ENCODE measurements at regions not wholly inside any gene's neighbourhood (a gene's known extent, or its start where the extent isn't known, plus 50 kb on each side); places are given as distances from the start of the nearest gene placed in this dataset.
A peak's percentile ranks its signal among the peaks of the same experiment; 100 is the strongest.

DNA sequence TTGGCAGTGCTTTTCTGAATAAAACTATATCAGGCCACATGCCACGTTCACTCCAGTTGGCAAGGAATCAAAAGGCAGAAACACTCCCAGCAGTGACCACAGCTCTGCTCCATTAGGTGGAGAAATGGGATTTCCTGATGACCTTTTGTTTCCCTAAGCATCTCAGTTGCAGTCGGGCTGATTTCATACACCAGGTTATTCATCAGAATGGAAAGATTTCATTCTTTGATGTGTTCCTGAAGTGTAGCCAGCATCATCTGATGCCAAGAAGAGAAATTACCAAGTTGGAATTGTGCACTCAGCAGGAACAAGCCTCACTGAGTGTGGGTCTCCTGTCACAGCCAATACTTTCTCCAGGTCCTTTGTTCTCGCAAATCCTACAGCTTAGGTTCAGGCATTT, 193.7 kb downstream of the SPATA18 start:
- no peak overlapping the region for H3K27ac Mint-ChIP-seq
- H3K4me1 Mint-ChIP-seq, result no peaks in the 10 kb centered on the region
- ATAC-seq (replicated peaks) (no peak), DNase-seq (no peak)
- no peaks in the 10 kb centered on the region for H3K36me3 Mint-ChIP-seq
- no peak overlapping the region for H3K4me3 Mint-ChIP-seq
- H3K27me3 Mint-ChIP-seq, result no peaks in the 10 kb centered on the region
- H3K9me3 Mint-ChIP-seq, result peaks cover 0 to 8% of the 10 kb centered on the region in 2 donors

DNA sequence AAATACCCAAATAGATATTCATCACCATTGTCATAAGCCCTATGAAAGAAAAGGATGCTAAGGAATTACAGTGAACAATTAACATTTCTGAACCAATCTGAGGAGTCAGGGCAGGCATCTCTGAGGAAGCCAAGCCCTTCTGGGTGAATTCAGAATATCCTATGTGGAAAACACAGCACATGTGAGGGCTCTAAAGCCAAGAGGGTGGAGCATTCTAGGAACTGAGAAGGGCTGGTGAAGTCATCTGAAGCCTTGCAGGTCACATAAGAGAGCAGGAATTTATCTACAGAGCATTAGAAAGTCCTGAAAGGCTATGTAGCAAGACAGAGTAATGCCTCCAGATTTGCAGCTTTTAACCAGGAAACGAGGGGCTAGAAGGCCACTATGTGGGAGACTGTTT, 195.7 kb downstream of the SPATA18 start:
- no peaks in the 10 kb centered on the region for H3K36me3 Mint-ChIP-seq
- H3K9me3 Mint-ChIP-seq, result peaks cover 3 to 4% of the 10 kb centered on the region in 2 donors
- DNase-seq (no peak), ATAC-seq (replicated peaks) (no peak)
- no peak overlapping the region for H3K4me3 Mint-ChIP-seq
- H3K27ac Mint-ChIP-seq, result no peak overlapping the region
- H3K27me3 Mint-ChIP-seq, result no peaks in the 10 kb centered on the region
- no peaks in the 10 kb centered on the region for H3K4me1 Mint-ChIP-seq

DNA sequence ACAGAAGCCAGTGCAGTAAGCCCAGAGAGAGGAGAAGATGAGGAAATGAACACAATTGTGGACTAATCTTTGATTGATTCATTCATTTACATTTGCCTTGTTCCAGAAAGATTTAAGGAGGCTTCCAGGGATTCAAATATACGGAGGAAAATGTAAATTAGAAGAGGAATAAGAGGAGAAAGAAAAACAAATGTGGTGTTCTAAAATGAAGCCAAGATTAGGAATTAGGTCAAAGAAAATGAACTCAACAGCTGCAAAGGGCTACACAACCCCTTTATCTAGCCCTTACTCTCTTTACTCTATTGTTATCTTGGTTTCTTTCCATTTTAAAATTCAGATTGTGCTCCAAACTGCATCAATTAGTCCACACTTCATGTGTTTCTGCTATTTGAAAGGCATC, 196.8 kb downstream of the SPATA18 start:
- H3K4me3 Mint-ChIP-seq, result no peak overlapping the region
- ATAC-seq (replicated peaks) (no peak), DNase-seq (no peak)
- no peaks in the 10 kb centered on the region for H3K4me1 Mint-ChIP-seq
- no peaks in the 10 kb centered on the region for H3K36me3 Mint-ChIP-seq
- peaks cover 7 to 10% of the 10 kb centered on the region in 2 donors for H3K9me3 Mint-ChIP-seq
- H3K27me3 Mint-ChIP-seq, result no peaks in the 10 kb centered on the region
- no peak overlapping the region for H3K27ac Mint-ChIP-seq

DNA sequence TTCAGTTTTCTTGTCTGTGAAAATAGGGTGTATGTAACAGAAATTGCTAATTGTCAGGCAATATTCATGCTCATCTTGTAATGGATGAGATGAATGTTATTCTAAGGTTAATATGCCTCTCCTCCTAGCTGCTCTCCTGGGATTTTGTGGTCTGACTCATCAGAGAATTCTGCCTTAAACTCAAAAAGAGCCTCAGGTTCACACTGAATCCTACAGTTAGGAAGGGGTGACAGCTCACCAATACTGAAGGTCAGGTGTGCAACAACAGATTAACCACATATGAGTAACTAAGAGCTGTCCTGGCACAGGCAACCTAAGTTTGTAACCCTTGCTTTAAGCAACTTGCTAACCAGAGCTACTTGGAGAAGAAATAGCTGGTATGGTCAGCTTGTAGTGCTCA, 197.7 kb downstream of the SPATA18 start:
- no peaks in the 10 kb centered on the region for H3K4me1 Mint-ChIP-seq
- peaks cover 7 to 10% of the 10 kb centered on the region in 2 donors for H3K9me3 Mint-ChIP-seq
- no peak overlapping the region for H3K27ac Mint-ChIP-seq
- H3K36me3 Mint-ChIP-seq, result no peaks in the 10 kb centered on the region
- ATAC-seq (replicated peaks) (no peak), DNase-seq (no peak)
- H3K27me3 Mint-ChIP-seq, result no peaks in the 10 kb centered on the region
- H3K4me3 Mint-ChIP-seq, result no peak overlapping the region

DNA sequence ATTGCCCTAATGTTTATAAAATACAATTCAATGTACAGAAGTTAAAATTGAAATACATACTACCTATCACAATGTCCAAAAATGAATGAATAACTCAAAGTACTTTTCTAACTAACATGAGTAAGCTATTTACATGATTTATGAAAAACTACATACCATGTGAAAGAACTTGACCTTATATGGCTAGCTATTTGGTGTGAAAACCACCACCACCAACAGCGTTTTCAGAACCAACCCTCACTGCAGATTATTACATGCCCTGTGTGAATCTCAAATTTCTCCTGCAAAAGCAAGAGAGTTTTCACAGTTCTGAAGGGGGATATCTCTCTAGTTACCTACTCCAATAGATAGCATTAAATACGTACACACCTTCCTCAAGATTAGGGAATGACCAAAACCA, 198.5 kb downstream of the SPATA18 start:
- Mint-ChIP-seq H3K9me3 (peaks cover 7 to 10% of the 10 kb centered on the region in 2 donors), H3K27me3 (no peaks in the 10 kb centered on the region), H3K27ac (no peak overlapping the region), H3K36me3 (no peaks in the 10 kb centered on the region), H3K4me3 (no peak overlapping the region), H3K4me1 (no peaks in the 10 kb centered on the region)
- no peak for DNase-seq
- no peak for ATAC-seq (replicated peaks)

DNA sequence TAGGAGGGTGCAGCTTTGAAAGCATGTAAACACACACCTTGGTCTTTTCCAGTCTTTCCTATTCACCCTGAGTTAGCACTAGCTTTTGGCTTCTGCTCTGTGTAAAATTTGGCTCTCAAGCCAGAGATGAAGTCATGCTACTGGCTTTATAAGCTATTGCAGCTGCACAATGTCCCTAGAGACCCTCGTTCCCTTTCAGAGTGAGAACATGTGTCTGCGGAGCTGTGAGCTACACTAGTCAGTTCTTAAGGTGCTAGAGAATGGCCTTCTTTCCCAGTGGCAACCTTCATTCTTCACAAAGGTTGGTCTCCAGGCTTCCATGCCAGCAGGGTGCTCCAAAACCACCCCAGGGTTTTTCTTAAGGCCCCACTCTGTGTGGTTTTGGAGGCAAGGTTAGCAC, 199.1 kb downstream of the SPATA18 start:
- DNase-seq (no peak), ATAC-seq (replicated peaks) (peak; percentile 50 to 51)
- no peak overlapping the region for H3K27ac Mint-ChIP-seq
- no peaks in the 10 kb centered on the region for H3K27me3 Mint-ChIP-seq
- no peaks in the 10 kb centered on the region for H3K4me1 Mint-ChIP-seq
- peaks cover 7 to 10% of the 10 kb centered on the region in 2 donors for H3K9me3 Mint-ChIP-seq
- H3K4me3 Mint-ChIP-seq, result no peak overlapping the region
- H3K36me3 Mint-ChIP-seq, result no peaks in the 10 kb centered on the region

DNA sequence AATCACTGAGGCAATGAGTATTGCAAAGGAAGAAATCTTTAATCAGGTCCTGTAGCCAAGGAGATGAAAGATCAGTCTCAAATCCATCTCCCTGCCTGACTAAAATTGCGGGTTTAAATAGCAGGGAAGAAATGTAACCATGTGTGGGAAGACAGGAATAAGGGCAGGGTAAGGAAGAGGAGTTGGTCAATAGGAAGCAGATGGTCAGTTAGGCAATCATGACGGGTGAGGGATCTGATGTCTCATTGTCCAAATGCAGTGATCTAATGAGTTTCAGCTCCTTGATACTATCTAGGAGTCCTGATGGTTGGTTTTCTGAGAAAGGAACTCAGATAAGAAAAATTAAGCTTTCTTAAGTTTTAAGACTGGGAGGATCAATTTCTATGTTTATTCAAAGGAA, 200.8 kb downstream of the SPATA18 start:
- DNase-seq (no peak), ATAC-seq (replicated peaks) (no peak)
- Mint-ChIP-seq H3K9me3 (peaks cover 7 to 10% of the 10 kb centered on the region in 2 donors), H3K27ac (no peak overlapping the region), H3K27me3 (no peaks in the 10 kb centered on the region), H3K4me1 (no peaks in the 10 kb centered on the region), H3K36me3 (no peaks in the 10 kb centered on the region), H3K4me3 (no peak overlapping the region)

DNA sequence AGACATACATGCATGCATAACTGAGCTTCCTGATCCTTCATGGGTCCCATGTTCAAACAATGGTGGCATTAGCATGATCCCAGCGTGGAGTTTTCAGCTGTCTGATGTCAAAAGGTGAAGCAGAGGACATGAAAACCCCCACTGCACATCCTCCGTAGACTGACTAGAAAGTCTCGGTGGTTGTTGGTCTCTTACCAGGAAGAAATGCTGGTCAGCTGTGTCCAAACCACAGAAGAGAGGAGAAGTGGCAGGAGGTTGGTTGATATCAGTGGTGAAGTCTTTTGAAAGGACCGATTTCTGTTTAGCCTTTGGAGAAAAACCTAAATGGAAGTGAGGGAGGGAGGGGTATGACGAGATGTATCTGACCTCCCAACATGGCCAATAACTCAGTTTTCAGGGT, 201.9 kb downstream of the SPATA18 start:
- Mint-ChIP-seq H3K4me1 (no peaks in the 10 kb centered on the region), H3K36me3 (no peaks in the 10 kb centered on the region), H3K4me3 (no peak overlapping the region), H3K27me3 (no peaks in the 10 kb centered on the region), H3K9me3 (peaks cover 7 to 10% of the 10 kb centered on the region in 2 donors), H3K27ac (no peak overlapping the region)
- DNase-seq, result no peak
- ATAC-seq (replicated peaks), result no peak

DNA sequence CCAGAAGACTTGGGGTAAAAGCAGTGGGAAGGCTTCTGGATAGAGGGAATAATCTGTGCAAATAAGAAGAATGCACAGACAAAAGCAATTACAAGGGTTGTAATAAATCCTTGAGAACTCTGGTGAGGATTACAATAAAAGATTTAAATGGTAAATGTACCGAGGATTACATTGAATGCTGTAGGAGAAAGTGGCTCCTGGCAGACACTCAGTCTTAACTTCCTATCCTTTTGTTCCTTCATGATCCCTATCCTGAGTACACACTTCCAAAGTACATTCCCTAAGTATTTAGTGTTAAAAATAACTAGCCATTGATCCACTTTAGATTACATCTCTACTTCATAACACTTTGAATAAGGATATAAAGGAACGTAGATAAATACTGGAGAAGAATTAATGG, 205.4 kb downstream of the SPATA18 start:
- H3K27me3 Mint-ChIP-seq, result no peaks in the 10 kb centered on the region
- peaks cover 6 to 10% of the 10 kb centered on the region in 2 donors for H3K9me3 Mint-ChIP-seq
- no peaks in the 10 kb centered on the region for H3K36me3 Mint-ChIP-seq
- no peak overlapping the region for H3K4me3 Mint-ChIP-seq
- ATAC-seq (replicated peaks), result no peak
- no peak overlapping the region for H3K27ac Mint-ChIP-seq
- no peak for DNase-seq
- H3K4me1 Mint-ChIP-seq, result peaks cover 5 to 7% of the 10 kb centered on the region in 2 donors

DNA sequence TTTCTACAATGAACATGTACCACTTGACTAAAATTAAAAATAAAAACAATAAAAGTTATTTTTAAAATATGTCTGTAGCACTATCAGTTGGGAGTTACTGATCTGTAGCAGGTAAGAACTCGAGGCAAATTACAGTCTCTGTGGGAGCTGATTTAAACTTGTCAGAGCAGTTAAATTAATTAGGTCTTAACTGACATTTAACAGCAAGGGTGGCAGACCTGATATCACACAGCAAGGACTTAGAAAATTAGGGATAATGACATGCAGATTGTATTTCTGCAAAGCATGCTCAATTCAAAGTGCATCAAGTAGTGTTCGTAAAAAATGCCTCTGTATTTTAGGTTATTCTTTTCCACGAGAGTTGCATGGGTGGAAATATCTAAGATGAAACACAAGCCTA, 208.9 kb downstream of the SPATA18 start:
- no peaks in the 10 kb centered on the region for H3K36me3 Mint-ChIP-seq

DNA sequence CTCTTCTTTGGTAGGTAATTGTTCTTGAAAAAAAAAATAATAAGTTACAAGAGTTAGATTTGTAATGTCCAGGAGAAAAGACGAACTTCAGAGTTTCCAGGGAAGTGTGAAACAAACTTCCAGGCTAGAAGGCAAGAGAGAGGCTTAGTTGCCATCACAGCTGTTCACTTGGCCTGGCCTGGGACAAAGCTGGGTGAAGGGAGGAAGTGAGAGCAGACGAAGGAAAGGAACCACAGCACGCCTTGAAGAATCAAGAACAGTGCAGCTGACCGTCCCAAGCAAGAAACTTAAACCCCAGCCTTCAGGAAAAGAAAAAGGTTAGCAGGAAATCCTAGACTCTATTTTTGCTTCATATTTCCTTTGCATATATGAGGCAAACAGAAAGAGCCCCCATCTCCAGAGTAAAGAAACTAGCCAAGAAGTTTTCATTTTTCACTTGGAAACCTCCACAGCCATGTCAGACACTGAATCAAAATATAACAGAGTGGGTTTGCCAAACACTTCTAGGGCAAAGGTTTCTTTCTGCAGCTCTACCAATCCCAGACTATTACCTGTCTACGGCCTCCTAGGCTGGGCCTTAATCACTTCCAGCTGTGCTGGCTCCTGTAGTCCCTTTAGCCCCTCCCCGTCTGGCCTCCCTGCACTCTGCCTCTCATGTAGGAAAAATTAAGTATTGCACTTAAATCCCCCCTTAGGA, 209.6 kb downstream of the SPATA18 start:
- H3K9me3 Mint-ChIP-seq, result no peaks in the 10 kb centered on the region
- no peaks in the 10 kb centered on the region for H3K27me3 Mint-ChIP-seq
- DNase-seq (no peak), ATAC-seq (replicated peaks) (peak; percentile 46 to 55)
- H3K27ac Mint-ChIP-seq, result no peak overlapping the region
- peaks cover 5 to 7% of the 10 kb centered on the region in 2 donors for H3K4me1 Mint-ChIP-seq
- no peaks in the 10 kb centered on the region for H3K36me3 Mint-ChIP-seq
- H3K4me3 Mint-ChIP-seq, result no peak overlapping the region

More for the DNA sequence above, 208.9 kb downstream of the SPATA18 start:
- H3K4me3 Mint-ChIP-seq, result no peak overlapping the region
- H3K4me1 Mint-ChIP-seq, result peaks cover 5 to 7% of the 10 kb centered on the region in 2 donors
- H3K27ac Mint-ChIP-seq, result no peak overlapping the region
- H3K9me3 Mint-ChIP-seq, result no peaks in the 10 kb centered on the region
- ATAC-seq (replicated peaks) (no peak), DNase-seq (no peak)
- no peaks in the 10 kb centered on the region for H3K27me3 Mint-ChIP-seq

DNA sequence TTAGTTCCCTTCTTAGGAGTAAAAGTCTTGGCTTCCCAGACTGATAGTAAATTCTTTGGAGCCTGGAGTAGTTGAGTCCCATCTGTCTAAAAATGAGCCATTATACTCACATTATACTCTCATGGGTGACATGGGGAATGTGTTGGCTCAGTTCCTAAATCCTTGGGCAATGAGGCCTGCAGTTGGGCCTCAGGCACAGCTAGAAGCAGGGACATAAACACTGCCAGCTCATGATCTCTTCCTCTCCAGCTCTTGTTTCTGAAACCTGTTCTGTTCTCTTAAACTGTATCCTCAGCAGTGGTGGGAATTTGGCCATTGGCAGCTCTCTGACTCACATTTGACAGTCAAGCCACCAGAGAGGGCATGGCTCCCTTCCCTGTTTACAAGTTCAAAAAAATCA, 212.5 kb downstream of the SPATA18 start:
- Mint-ChIP-seq H3K9me3 (no peaks in the 10 kb centered on the region), H3K27ac (no peak overlapping the region), H3K36me3 (no peaks in the 10 kb centered on the region), H3K4me1 (peaks cover 5 to 7% of the 10 kb centered on the region in 2 donors), H3K4me3 (no peak overlapping the region), H3K27me3 (no peaks in the 10 kb centered on the region)
- ATAC-seq (replicated peaks) (no peak), DNase-seq (no peak)

DNA sequence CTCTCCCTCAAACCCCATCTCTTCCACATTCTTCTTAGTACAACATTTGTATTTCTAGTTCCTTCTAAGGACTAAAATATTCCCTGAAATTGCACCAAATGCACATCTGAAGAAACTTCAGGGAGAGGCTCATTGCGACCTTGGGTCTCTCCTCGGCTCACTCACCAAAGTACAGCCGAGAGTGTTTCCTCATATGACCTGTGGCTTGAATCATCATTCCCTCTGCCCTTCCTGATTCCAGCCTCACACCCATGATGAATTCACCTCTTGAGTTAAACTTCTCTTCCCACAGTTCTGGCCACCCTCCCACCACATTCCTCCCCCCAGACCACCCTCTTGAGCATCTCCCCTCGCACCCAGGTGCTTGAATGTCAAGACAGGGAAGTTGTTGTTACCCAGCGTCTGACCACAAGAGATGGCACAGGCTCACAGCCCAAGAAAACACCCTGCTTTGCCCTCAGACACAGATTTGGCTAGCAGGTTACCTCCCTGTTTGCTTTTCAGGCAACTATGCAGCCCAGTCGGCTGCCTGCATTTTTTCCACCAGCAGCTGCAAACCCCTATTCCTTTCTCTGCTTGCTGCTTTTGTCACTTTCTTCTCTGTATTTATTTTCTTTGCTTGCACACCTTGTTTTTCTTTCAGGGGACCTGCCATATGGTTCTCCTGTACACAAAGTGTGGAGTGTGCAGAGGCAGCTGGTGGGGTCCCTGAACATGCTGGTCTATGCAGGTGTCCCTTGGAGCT, 214.8 kb downstream of the SPATA18 start:
- Mint-ChIP-seq H3K4me1 (peaks cover 0 to 2% of the 10 kb centered on the region in 2 donors), H3K9me3 (no peaks in the 10 kb centered on the region), H3K27me3 (no peaks in the 10 kb centered on the region), H3K36me3 (no peaks in the 10 kb centered on the region), H3K27ac (no peak overlapping the region), H3K4me3 (no peak overlapping the region)
- no peak for ATAC-seq (replicated peaks)
- DNase-seq, result no peak

DNA sequence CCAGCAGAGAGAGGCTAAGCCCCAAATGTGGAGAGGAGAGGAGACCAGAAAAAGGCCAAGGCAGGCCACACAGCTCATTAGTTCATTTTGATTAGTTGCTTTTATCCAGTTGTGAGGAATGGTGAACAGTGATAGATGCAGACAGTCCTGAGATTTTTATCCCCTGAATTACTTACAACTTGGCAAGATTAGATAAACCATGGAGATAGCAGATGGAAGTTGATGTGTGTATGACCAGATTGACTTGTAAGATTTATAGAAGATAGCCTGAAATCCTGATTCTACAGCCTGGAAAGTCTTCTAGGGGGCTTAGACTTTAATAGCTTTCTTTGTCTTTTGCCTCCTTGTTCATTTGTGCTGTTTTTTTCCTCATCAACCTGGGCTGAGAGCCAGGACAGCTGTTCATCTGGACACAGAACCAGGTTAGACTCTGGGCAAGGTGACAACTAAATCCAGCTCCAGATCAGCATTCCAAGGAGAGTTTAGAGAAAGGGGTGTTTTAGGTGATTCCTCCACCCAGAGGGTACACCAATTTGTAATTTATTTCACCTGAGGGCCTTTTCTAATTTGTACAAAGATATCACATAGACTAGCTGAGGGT, 215.5 kb downstream of the SPATA18 start:
- H3K27me3 Mint-ChIP-seq, result no peaks in the 10 kb centered on the region
- H3K4me3 Mint-ChIP-seq, result no peak overlapping the region
- no peak for ATAC-seq (replicated peaks)
- no peak for DNase-seq
- no peaks in the 10 kb centered on the region for H3K36me3 Mint-ChIP-seq
- no peak overlapping the region for H3K27ac Mint-ChIP-seq
- peaks cover 0 to under 1% of the 10 kb centered on the region in 2 donors for H3K9me3 Mint-ChIP-seq
- no peaks in the 10 kb centered on the region for H3K4me1 Mint-ChIP-seq

DNA sequence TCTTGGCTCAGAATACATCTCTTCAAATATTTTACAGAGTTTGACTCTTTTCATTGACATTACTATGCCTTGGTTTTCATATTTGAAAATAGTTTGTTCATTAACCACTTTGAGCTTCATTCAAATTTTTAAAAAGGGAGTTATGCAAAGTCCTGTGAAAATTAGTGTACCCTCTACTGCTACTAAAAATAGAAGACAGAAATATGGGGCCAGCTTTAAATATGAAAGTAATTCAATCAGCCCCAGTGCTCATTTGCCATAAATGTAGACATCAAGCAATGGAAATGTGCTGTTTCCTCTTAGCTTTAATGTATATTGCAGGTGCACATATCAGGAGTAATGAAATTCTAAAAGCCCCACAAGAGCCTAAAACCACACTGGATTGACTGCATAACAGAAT, 218.7 kb downstream of the SPATA18 start:
- peaks cover 8 to 10% of the 10 kb centered on the region in 2 donors for H3K9me3 Mint-ChIP-seq
- no peak for DNase-seq
- no peak overlapping the region for H3K4me3 Mint-ChIP-seq
- H3K36me3 Mint-ChIP-seq, result no peaks in the 10 kb centered on the region
- H3K27me3 Mint-ChIP-seq, result no peaks in the 10 kb centered on the region
- ATAC-seq (replicated peaks), result no peak
- H3K4me1 Mint-ChIP-seq, result no peaks in the 10 kb centered on the region
- H3K27ac Mint-ChIP-seq, result no peak overlapping the region
